Bronchial epithelial cell (primary cell): ENCODE measurements at regions not wholly inside any gene's neighbourhood (a gene's known extent, or its start where the extent isn't known, plus 50 kb on each side); places are given as distances from the start of the nearest gene placed in this dataset.

Experiments used
- DNase-seq: peaks from one replicate; pipeline ENCODE4 v3.0.0-alpha.2; 2010; ENCODE audit warnings: low read depth
- FAIRE-seq: peaks from 2 replicates; lab custom pipeline; 2011; peaks lifted over from hg19 to GRCh38; lab: Jason Lieb, UNC
- H3K27me3 ChIP-seq: 2 replicates; pipeline ENCODE4 v1.5.1; 2011; ENCODE audit warnings: low read length; ENCODE audit not compliant: control insufficient read depth, insufficient read depth
- H3K36me3 ChIP-seq: 2 replicates; pipeline ENCODE4 v1.5.1; 2011; ENCODE audit warnings: low read length; ENCODE audit not compliant: control insufficient read depth, insufficient read depth
- H3K4me3 ChIP-seq: 2 replicates; pipeline ENCODE4 v1.5.1; 2011; ENCODE audit warnings: mild to moderate bottlenecking, low read depth, low read length, control low read depth
- TF ChIP-seq, protein P1 (sequence below): IDR thresholded peaks from 2 replicates; pipeline ENCODE4 v1.5.1; 2011; ENCODE audit warnings: mild to moderate bottlenecking, moderate library complexity, low read length, control low read depth, inconsistent platforms; ENCODE audit not compliant: insufficient read depth, severe bottlenecking

- FAIRE-seq (no peak), DNase-seq (no peak)
- Histone ChIP-seq H3K4me3 (no peak overlapping the region), H3K27me3 (no peaks in the 10 kb centered on the region), H3K36me3 (no peaks in the 10 kb centered on the region)
- TF ChIP-seq, protein P1, sequence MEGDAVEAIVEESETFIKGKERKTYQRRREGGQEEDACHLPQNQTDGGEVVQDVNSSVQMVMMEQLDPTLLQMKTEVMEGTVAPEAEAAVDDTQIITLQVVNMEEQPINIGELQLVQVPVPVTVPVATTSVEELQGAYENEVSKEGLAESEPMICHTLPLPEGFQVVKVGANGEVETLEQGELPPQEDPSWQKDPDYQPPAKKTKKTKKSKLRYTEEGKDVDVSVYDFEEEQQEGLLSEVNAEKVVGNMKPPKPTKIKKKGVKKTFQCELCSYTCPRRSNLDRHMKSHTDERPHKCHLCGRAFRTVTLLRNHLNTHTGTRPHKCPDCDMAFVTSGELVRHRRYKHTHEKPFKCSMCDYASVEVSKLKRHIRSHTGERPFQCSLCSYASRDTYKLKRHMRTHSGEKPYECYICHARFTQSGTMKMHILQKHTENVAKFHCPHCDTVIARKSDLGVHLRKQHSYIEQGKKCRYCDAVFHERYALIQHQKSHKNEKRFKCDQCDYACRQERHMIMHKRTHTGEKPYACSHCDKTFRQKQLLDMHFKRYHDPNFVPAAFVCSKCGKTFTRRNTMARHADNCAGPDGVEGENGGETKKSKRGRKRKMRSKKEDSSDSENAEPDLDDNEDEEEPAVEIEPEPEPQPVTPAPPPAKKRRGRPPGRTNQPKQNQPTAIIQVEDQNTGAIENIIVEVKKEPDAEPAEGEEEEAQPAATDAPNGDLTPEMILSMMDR: no peak
These were observed 1639.4 kb upstream of the TENM3 start for GRCh38 chr4:180603791-180604190.

DNA sequence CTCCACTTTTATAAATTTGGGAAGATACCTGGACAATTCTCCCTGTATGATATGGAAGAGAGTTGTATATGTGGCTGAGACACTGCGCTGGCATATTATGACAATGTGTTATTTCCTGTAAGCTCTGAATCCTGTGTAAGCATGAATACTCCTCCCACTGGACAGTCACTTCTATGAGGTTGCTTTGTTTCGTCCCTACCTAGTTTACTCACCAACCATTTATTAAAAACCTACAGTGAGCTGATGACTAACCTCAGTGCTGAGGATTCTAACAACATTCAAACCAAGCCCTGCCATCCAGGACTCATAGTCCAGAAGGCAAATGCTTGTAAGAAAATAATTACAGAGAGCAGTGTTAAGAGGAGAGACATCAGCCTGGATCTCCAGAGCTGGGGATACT lies 1632.9 kb upstream of the TENM3 start:
- no peaks in the 10 kb centered on the region for H3K27me3 ChIP-seq
- DNase-seq: peak; percentile 35

DNA sequence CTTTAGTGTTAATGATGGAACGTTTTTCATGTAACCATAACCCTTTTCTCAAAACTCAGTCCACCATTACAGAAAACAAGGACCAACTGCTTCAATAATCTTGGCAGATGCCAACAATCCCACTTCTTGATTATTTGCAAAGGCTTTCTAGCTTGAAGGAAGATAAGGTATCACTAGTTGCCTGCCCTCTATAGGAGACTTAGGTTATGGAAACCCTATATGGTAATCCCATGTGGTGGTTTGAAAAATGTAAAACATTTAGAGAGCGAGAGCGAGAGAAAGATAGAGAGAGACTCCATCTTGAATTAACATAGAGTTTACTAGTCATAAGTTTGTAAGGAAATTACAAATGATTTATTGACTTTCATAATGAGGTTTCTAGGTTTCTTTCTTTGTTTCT lies 1627.5 kb upstream of the TENM3 start:
- TF ChIP-seq, protein P1: no peak
- DNase-seq (no peak), FAIRE-seq (no peak)
- Histone ChIP-seq H3K4me3 (no peak overlapping the region), H3K36me3 (no peaks in the 10 kb centered on the region), H3K27me3 (no peaks in the 10 kb centered on the region)

More for the DNA sequence above, 1632.9 kb upstream of the TENM3 start:
- no peak for FAIRE-seq
- Histone ChIP-seq H3K36me3 (no peaks in the 10 kb centered on the region), H3K4me3 (no peak overlapping the region)
- TF ChIP-seq, protein P1: no peak

GRCh38 chr4:180617196-180617595 lies 1626.0 kb upstream of the TENM3 start:
- H3K4me3 ChIP-seq: no peak overlapping the region
- TF ChIP-seq, protein P1: no peak
- FAIRE-seq (no peak), DNase-seq (no peak)
- H3K27me3 ChIP-seq: no peaks in the 10 kb centered on the region
- H3K36me3 ChIP-seq: no peaks in the 10 kb centered on the region

GRCh38 chr4:180618396-180618795 lies 1624.8 kb upstream of the TENM3 start:
- no peaks in the 10 kb centered on the region for H3K27me3 ChIP-seq
- H3K4me3 ChIP-seq: no peak overlapping the region
- DNase-seq (no peak), FAIRE-seq (no peak)
- TF ChIP-seq, protein P1: no peak
- H3K36me3 ChIP-seq: no peaks in the 10 kb centered on the region

DNA sequence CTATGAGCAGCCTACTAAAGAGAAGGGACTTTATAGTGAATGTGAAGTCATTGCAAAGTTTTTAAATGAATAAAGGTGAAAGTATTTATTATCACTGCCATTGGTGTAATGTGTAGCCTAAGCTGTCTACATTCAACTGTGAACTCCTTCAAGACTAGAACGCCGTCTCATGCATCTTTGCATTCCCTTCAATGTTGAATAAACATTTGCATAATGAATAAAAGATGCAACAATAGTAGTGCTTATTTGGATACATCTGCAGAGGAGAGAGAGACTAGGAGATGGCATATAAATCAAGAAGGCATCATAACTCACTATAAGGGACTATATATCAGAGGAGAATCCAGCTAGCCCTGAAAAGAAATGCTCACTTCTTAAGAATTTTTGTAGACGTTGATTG lies 1623.8 kb upstream of the TENM3 start:
- no peak for FAIRE-seq
- no peak overlapping the region for H3K4me3 ChIP-seq
- DNase-seq: no peak
- H3K36me3 ChIP-seq: no peaks in the 10 kb centered on the region
- H3K27me3 ChIP-seq: no peaks in the 10 kb centered on the region
- TF ChIP-seq, protein P1: no peak
